ENCODE measurements at regions not wholly inside any gene's neighbourhood (a gene's known extent, or its start where the extent isn't known, plus 50 kb on each side); places are given as distances from the start of the nearest gene placed in this dataset.

DNA sequence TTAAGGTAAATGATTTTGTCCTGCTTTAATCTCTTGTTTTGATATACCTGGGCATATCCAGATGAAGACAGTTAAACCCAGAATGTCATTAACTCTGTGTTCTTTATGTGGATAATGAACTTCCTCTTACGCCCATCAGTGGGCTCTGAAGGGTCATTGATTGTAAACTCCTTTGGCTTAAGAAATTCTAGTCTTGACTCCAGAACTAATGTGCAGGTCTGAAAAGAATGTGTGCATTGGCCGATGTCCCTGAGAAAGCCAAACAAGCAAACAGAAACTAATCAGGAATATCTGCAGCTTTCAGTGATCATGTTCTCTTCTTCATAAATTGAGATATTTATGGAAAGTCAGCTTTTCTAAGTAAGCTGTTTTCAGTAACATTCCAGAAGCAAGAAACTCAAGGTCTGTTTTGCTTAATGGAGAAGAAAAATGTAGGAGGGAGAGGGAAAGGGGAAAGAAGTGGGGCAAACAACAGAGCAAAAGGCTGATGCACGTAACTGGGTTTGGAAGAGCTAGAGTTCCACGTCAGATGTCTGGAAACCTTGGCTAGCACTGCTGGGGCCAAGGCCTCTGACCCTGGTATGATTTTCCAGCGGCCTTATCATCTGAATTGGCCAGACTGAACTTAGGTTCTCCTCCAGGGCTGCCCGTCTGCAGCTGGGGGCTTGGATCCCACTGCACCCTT is 61.3 kb upstream of the FHL2 start:
- TF ChIP-seq REST (IDR thresholded peaks at IDR 0.05; ENCODE audit: low read depth, low read length) = no peak
- no peak for TF ChIP-seq RFX5 (IDR thresholded peaks at IDR 0.05; ENCODE audit: low read length)
- no peak for TF ChIP-seq RXRA (IDR thresholded peaks at IDR 0.05; ENCODE audit: borderline replicate concordance, low read depth)
- no peak for TF ChIP-seq RCOR1 (IDR thresholded peaks at IDR 0.05; ENCODE audit: low read length)
- TF ChIP-seq CTCF (IDR thresholded peaks at IDR 0.05) = no peak
- no peak for TF ChIP-seq EP300 (IDR thresholded peaks at IDR 0.05; ENCODE audit: borderline replicate concordance in 1 of 2, low read depth in 1 of 2, low read length in 1 of 2)
- TF ChIP-seq RAD21 (IDR thresholded peaks at IDR 0.05; ENCODE audit: low read length) = no peak
- no peak for TF ChIP-seq USF2 (IDR thresholded peaks at IDR 0.05; ENCODE audit: borderline replicate concordance, low read depth, low read length)
- TF ChIP-seq JUND (IDR thresholded peaks at IDR 0.05) = no peak
- no peak for TF ChIP-seq YY1 (IDR thresholded peaks at IDR 0.05; ENCODE audit: low read depth)
- no peak for TF ChIP-seq GABPA (IDR thresholded peaks at IDR 0.05; ENCODE audit: low read depth)
- no peak for TF ChIP-seq NFIC (IDR thresholded peaks at IDR 0.05; ENCODE audit: borderline replicate concordance)
- TF ChIP-seq, protein P1, sequence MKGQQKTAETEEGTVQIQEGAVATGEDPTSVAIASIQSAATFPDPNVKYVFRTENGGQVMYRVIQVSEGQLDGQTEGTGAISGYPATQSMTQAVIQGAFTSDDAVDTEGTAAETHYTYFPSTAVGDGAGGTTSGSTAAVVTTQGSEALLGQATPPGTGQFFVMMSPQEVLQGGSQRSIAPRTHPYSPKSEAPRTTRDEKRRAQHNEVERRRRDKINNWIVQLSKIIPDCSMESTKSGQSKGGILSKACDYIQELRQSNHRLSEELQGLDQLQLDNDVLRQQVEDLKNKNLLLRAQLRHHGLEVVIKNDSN (IDR thresholded peaks at IDR 0.05; ENCODE audit: borderline replicate concordance, low read depth) = no peak
- TF ChIP-seq, protein P2, sequence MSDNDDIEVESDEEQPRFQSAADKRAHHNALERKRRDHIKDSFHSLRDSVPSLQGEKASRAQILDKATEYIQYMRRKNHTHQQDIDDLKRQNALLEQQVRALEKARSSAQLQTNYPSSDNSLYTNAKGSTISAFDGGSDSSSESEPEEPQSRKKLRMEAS (IDR thresholded peaks at IDR 0.05; ENCODE audit: low read depth) = no peak

Measured in SK-N-SH (cell line).